Stomach (tissue), 8 donors: ENCODE measurements at regions not wholly inside any gene's neighbourhood (a gene's known extent, or its start where the extent isn't known, plus 50 kb on each side); places are given as distances from the start of the nearest gene placed in this dataset.

Experiments
- DNase-seq, 2 donors: peaks; one replicate each; pipeline versions ENCODE4 v3.0.0 to v3.0.0-alpha.2; 2013 to 2019
- H3K27ac ChIP-seq, 5 donors: fragments of 200-600 bp in 4 of 5; sonication (generic) in 4 of 5; one replicate each; pipeline ENCODE4 v1.5.1; 2013 to 2019; ENCODE audit warnings: mild to moderate bottlenecking in 1 of 5, moderate library complexity in 1 of 5
- H3K27me3 ChIP-seq, 3 donors: fragments of 200-600 bp; sonication (generic); one replicate each; pipeline ENCODE4 v1.5.1; 2017 to 2019; ENCODE audit warnings: mixed run types in 1 of 3
- H3K36me3 ChIP-seq, 4 donors: fragments of 200-600 bp; sonication (generic); 1 replicate in 3 of 4; 2 replicates in 1 of 4; pipeline ENCODE4 v1.5.1; 2016 to 2019
- H3K4me1 ChIP-seq, 4 donors: fragments of 200-600 bp; sonication (generic); one replicate each; pipeline ENCODE4 v1.5.1; 2016 to 2019
- H3K4me3 ChIP-seq, 4 donors: fragments of 200-600 bp; sonication (generic) in 3 of 4; one replicate each; pipeline ENCODE4 v1.5.1; 2016 to 2019; ENCODE audit warnings: mild to moderate bottlenecking in 1 of 4
- H3K9me3 ChIP-seq, 4 donors: fragments of 200-600 bp; sonication (generic); one replicate each; pipeline ENCODE4 v1.5.1; 2016 to 2019
- CTCF ChIP-seq, 7 experiments: fragments of 450-650 bp in 4 of 7; fragments of 200-600 bp in 3 of 7; sonication (generic) in 3 of 7; IDR thresholded peaks; one replicate each; pipeline ENCODE4 v1.5.1; 2016 to 2019; ENCODE audit warnings: antibody characterized with exemption in 7 of 7, control low read depth in 2 of 7, mild to moderate bottlenecking in 1 of 7
- EP300 ChIP-seq: sonication (generic); formaldehyde crosslinking; IDR thresholded peaks from one replicate; pipeline ENCODE4 v1.6.1; 2017; ENCODE audit warnings: antibody characterized with exemption
- POLR2A ChIP-seq, 4 donors: fragments of 450-650 bp; IDR thresholded peaks; one replicate each; pipeline ENCODE4 v1.6.1; 2016; ENCODE audit warnings: antibody characterized with exemption in 4 of 4, control low read depth in 2 of 4, mild to moderate bottlenecking in 1 of 4, moderate library complexity in 1 of 4
- POLR2AphosphoS5 ChIP-seq, 3 donors: sonication (generic); formaldehyde crosslinking; IDR thresholded peaks; one replicate each; pipeline ENCODE4 v1.6.1; 2016; ENCODE audit warnings: antibody characterized with exemption in 3 of 3
- WGBS, 5 donors: extraction: QIAGEN DNeasy Blood & Tissue Kit in 3 of 5; methylation state at CpG; one replicate each; pipeline versions ENCODE4 v1.1.5 to v1.1.7; 2013 to 2018; 5-methylcytosine and 5-hydroxymethylcytosine counted together
- intact Hi-C: fragments of 100-400 bp; cut with DNase I; formaldehyde crosslinking; loops from one replicate; pipeline ENCODE4 v1.15.1; 2023; ENCODE audit warnings: low total_unique reads
- donor health status: healthy with polysubstance abuse.
- donor health status: Bipolar disorder and iron deficiency.
- donor health status: healthy.

GRCh38 chr2:103880081-103880834 is 973.7 kb upstream of the POU3F3 start:
- Histone ChIP-seq H3K4me3 (no peak overlapping the region), H3K27ac (no peak overlapping the region), H3K9me3 (no peaks in the 10 kb centered on the region), H3K36me3 (no peaks in the 10 kb centered on the region), H3K27me3 (no peaks in the 10 kb centered on the region), H3K4me1 (no peaks in the 10 kb centered on the region)
- 58 to 69% (median 61%) methylated on average over 4 of the region's 4 CpGs for WGBS, 5 donors
- no peak for TF ChIP-seq EP300
- TF ChIP-seq POLR2A (IDR thresholded peaks at IDR 0.05): no peak
- TF ChIP-seq CTCF (IDR thresholded peaks at IDR 0.05): no peak
- TF ChIP-seq POLR2AphosphoS5 (IDR thresholded peaks at IDR 0.05): no peak
- intact Hi-C loops: no loop called here
- no peak for DNase-seq

- H3K4me3 ChIP-seq: no peak overlapping the region
- H3K36me3 ChIP-seq: no peaks in the 10 kb centered on the region
- no peaks in the 10 kb centered on the region for H3K4me1 ChIP-seq
- no peak for DNase-seq
- intact Hi-C loops: no loop called here
- no peaks in the 10 kb centered on the region for H3K27me3 ChIP-seq
- 39 to 65% (median 57%) methylated on average over 1 of the region's 1 CpG for WGBS, 5 donors
- no peak overlapping the region for H3K27ac ChIP-seq
- no peak for TF ChIP-seq POLR2AphosphoS5 (IDR thresholded peaks at IDR 0.05)
- no peak for TF ChIP-seq POLR2A (IDR thresholded peaks at IDR 0.05)
- no peak for TF ChIP-seq CTCF (IDR thresholded peaks at IDR 0.05)
- TF ChIP-seq EP300: no peak
- H3K9me3 ChIP-seq: no peaks in the 10 kb centered on the region
Observed at GRCh38 chr2:103887625-103888024, 966.3 kb upstream of the POU3F3 start.

DNA sequence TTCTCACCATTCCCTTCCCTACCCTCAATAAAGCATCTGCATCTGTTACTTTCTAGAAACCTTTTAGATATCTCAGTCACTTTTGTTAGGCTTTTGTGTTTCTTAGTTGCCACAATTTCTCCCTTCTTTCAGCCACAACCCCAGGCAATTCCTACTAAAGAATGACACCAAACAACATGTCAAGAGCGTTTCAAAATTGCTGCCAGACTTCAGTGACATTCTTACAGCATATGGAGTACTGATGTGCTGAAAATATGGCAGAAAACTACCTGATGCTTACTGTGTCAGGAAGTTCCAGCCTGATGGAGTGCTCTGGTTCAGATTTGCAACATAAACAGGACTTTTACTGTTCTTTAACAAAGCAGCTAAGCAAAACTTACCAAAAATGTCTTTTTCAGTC is 957.7 kb upstream of the POU3F3 start:
- Histone ChIP-seq H3K27ac (no peak overlapping the region), H3K4me1 (no peaks in the 10 kb centered on the region), H3K9me3 (no peaks in the 10 kb centered on the region), H3K36me3 (no peaks in the 10 kb centered on the region), H3K27me3 (no peaks in the 10 kb centered on the region), H3K4me3 (no peak overlapping the region)
- TF ChIP-seq POLR2A (IDR thresholded peaks at IDR 0.05): no peak
- TF ChIP-seq CTCF (IDR thresholded peaks at IDR 0.05): no peak
- TF ChIP-seq EP300: no peak
- no peak for TF ChIP-seq POLR2AphosphoS5 (IDR thresholded peaks at IDR 0.05)
- intact Hi-C loops: no loop called here
- 41 to 52% (median 45%) methylated on average over 1 of the region's 1 CpG for WGBS, 5 donors
- DNase-seq: no peak

GRCh38 chr2:103898561-103898960 is 955.4 kb upstream of the POU3F3 start:
- TF ChIP-seq POLR2AphosphoS5 (IDR thresholded peaks at IDR 0.05): no peak
- TF ChIP-seq CTCF (IDR thresholded peaks at IDR 0.05): no peak
- TF ChIP-seq POLR2A (IDR thresholded peaks at IDR 0.05): no peak
- TF ChIP-seq EP300: no peak
- WGBS, 5 donors: 87 to 93% (median 90%) methylated on average over 3 of the region's 3 CpGs
- no peak overlapping the region for H3K4me3 ChIP-seq
- H3K9me3 ChIP-seq: no peaks in the 10 kb centered on the region
- no peak for DNase-seq
- H3K27me3 ChIP-seq: no peaks in the 10 kb centered on the region
- H3K4me1 ChIP-seq: no peaks in the 10 kb centered on the region
- H3K27ac ChIP-seq: no peak overlapping the region
- H3K36me3 ChIP-seq: no peaks in the 10 kb centered on the region
- intact Hi-C loops: no loop called here
